DMS53 treated with DMSO at 0.1 percent for 48 hours (cell line): ENCODE measurements at regions not wholly inside any gene's neighbourhood (a gene's known extent, or its start where the extent isn't known, plus 50 kb on each side); places are given as distances from the start of the nearest gene placed in this dataset.

ENCODE experiments used
- DNase-seq: peaks from one replicate; lab custom pipeline; 2025; ENCODE audit not compliant: unreplicated experiment; lab: John Stamatoyannopoulos, UW

GRCh38 chr7:156192921-156193320, 380.7 kb upstream of the SHH start:
- DNase-seq = no peak

- DNase-seq = no peak
Observed at GRCh38 chr7:156191090-156191489, 378.8 kb upstream of the SHH start.

GRCh38 chr7:156185076-156185475, 372.8 kb upstream of the SHH start:
- no peak for DNase-seq

- DNase-seq = no peak
Observed at GRCh38 chr7:156184164-156184563, 371.9 kb upstream of the SHH start.

- DNase-seq = no peak
Observed at GRCh38 chr7:156180451-156181229, 368.4 kb upstream of the SHH start.

- no peak for DNase-seq
Observed at GRCh38 chr7:156179872-156180390, 367.7 kb upstream of the SHH start.

- no peak for DNase-seq
Observed at GRCh38 chr7:156178857-156179256, 366.6 kb upstream of the SHH start.

GRCh38 chr7:156178214-156178613, 366.0 kb upstream of the SHH start:
- no peak for DNase-seq

- no peak for DNase-seq
Observed at GRCh38 chr7:156177422-156178055, 365.3 kb upstream of the SHH start.

GRCh38 chr7:156176039-156176438, 363.8 kb upstream of the SHH start:
- no peak for DNase-seq

- DNase-seq = no peak
Observed at GRCh38 chr7:156175003-156175402, 362.7 kb upstream of the SHH start.

GRCh38 chr7:156174428-156174827, 362.2 kb upstream of the SHH start:
- no peak for DNase-seq

- no peak for DNase-seq
Observed at GRCh38 chr7:156173748-156174353, 361.6 kb upstream of the SHH start.

GRCh38 chr7:156173346-156173745, 361.1 kb upstream of the SHH start:
- no peak for DNase-seq

GRCh38 chr7:156172638-156173037, 360.4 kb upstream of the SHH start:
- no peak for DNase-seq

GRCh38 chr7:156169474-156170370, 357.5 kb upstream of the SHH start:
- DNase-seq = no peak

GRCh38 chr7:156168434-156168833, 356.2 kb upstream of the SHH start:
- no peak for DNase-seq

GRCh38 chr7:156167987-156168386, 355.7 kb upstream of the SHH start:
- DNase-seq = no peak

- no peak for DNase-seq
Observed at GRCh38 chr7:156167417-156167807, 355.1 kb upstream of the SHH start.

- no peak for DNase-seq
Observed at GRCh38 chr7:156166692-156167416, 354.6 kb upstream of the SHH start.
